GM20000 (cell line): ENCODE measurements at regions not wholly inside any gene's neighbourhood (a gene's known extent, or its start where the extent isn't known, plus 50 kb on each side); places are given as distances from the start of the nearest gene placed in this dataset.

ENCODE experiments used
- DNase-seq: peaks from one replicate; pipeline ENCODE4 v3.0.0; 2012; ENCODE audit warnings: low spot score
- CTCF ChIP-seq: IDR thresholded peaks from 2 replicates; pipeline ENCODE4 v1.5.1; 2012; ENCODE audit warnings: mild to moderate bottlenecking, control low read depth; ENCODE audit errors: extremely low read depth, missing control alignments

- no peak for TF ChIP-seq CTCF
- no peak for DNase-seq
Observed at GRCh38 chr15:38623744-38624143, 59.1 kb upstream of the RASGRP1 start.

GRCh38 chr15:38624244-38625205 lies 59.9 kb upstream of the RASGRP1 start:
- TF ChIP-seq CTCF: no peak
- no peak for DNase-seq

DNA sequence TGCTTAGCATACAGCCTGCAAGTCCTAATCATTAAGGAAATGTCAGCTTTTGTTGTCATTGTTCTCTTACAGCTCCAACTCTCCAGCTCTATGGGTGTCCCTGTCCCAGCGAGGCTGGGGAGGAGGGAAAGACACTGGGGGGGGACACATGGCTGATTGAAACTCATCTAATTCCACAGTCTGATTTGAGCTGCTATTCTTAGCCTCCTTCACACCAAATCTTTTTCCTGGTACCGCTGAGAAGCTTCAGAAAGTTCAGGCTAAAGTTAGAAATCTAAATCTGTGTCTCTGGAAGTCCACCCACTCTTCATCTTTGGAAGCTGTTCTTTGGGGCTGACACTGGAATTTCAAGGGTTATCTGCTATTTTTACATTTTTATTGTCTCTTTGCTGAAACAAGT lies 61.3 kb upstream of the RASGRP1 start:
- TF ChIP-seq CTCF: no peak
- DNase-seq: no peak

- DNase-seq: no peak
- no peak for TF ChIP-seq CTCF
Observed at GRCh38 chr15:38626443-38627050, 61.9 kb upstream of the RASGRP1 start.

GRCh38 chr15:38627689-38628277 lies 63.2 kb upstream of the RASGRP1 start:
- no peak for DNase-seq
- no peak for TF ChIP-seq CTCF

DNA sequence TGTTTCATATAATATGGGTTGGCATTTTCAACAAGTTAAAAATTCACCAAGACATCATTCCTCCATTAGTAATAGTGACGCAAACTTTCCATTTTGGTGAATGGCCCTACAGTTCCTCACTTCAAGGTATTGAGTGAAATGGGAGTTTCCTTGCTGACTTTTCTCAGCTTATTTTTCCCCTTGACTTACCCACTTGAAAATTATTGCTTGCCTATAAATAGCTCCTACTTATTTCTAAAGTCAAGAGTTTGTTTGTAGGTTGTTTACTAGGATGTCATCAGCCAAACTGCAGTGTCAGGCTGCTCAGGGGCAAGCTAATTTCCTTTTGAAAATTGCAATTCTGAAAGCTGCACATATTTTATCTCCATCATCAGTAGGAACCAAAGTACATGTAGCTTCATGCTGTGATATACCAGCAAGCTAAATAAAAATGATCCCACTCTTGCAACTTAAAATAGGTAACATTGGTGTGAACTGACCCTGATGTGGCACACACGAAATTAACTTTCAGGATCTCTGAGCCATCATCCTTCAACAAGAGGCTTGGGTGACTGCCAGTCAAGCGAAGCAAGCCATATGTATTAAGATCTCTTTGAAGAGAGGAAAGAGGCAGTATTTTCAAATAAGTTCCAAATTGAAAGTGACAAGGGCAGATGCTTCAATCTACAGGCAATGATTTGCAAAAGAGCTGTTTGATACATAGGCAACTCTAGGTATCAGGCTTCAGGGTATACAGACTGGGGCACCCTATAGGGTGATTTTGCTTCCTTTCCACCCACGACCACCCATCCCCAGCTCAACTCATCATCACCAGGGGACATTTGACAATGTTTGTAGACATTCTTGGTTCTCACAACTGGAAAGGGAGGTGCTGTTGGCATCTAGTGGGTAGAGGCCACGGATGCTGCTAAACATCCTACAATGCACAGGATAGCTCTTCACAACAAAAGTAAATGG lies 66.8 kb upstream of the RASGRP1 start:
- no peak for TF ChIP-seq CTCF
- DNase-seq: no peak
